Neural progenitor cell (in vitro differentiated cells): ENCODE measurements at regions not wholly inside any gene's neighbourhood (a gene's known extent, or its start where the extent isn't known, plus 50 kb on each side); places are given as distances from the start of the nearest gene placed in this dataset.

ENCODE experiments used
- DNase-seq: peaks from one replicate; pipeline ENCODE4 v3.0.0-alpha.2; 2016; ENCODE audit warnings: low spot score
- H2AFZ ChIP-seq: fragments of 200-600 bp; sonication (generic); replicated peaks from 2 replicates; pipeline ENCODE4 v1.6.1; 2016; ENCODE audit warnings: antibody characterized with exemption
- H3F3A ChIP-seq: fragments of 200-600 bp; sonication (generic); 2 replicates; pipeline ENCODE4 v1.6.1; 2016; ENCODE audit warnings: antibody characterized with exemption, low read depth
- H3K27ac ChIP-seq: fragments of 200-600 bp; sonication (generic); 2 replicates; pipeline ENCODE4 v1.5.1; 2016; ENCODE audit warnings: mild to moderate bottlenecking
- H3K27me3 ChIP-seq: fragments of 200-600 bp; sonication (generic); 2 replicates; pipeline ENCODE4 v1.6.1; 2016; ENCODE audit warnings: mild to moderate bottlenecking, moderate library complexity
- H3K36me3 ChIP-seq: fragments of 200-600 bp; sonication (generic); 2 replicates; pipeline ENCODE4 v1.5.1; 2016
- H3K4me1 ChIP-seq: fragments of 200-600 bp; sonication (generic); 2 replicates; pipeline ENCODE4 v1.6.1; 2016; ENCODE audit warnings: mixed run types
- H3K4me2 ChIP-seq: fragments of 200-600 bp; sonication (generic); 2 replicates; pipeline ENCODE4 v1.6.1; 2016
- H3K4me3 ChIP-seq: fragments of 200-600 bp; sonication (generic); 2 replicates; pipeline ENCODE4 v1.5.1; 2016
- H3K79me2 ChIP-seq: fragments of 200-600 bp; sonication (generic); 2 replicates; pipeline ENCODE4 v1.6.1; 2016; ENCODE audit warnings: low read depth
- H3K9ac ChIP-seq: fragments of 200-600 bp; sonication (generic); 2 replicates; pipeline ENCODE4 v1.6.1; 2016
- H3K9me3 ChIP-seq: fragments of 200-600 bp; sonication (generic); 2 replicates; pipeline ENCODE4 v1.5.1; 2016; ENCODE audit warnings: low read depth
- H4K20me1 ChIP-seq: fragments of 200-600 bp; sonication (generic); 2 replicates; pipeline ENCODE4 v1.6.1; 2016; ENCODE audit warnings: low read depth
- H3K27ac Mint-ChIP-seq: 3 replicates; pipeline ENCODE4 v1.8.0; 2021; ENCODE audit warnings: mixed read lengths
- H3K27me3 Mint-ChIP-seq: 2 replicates; pipeline ENCODE4 v1.8.0; 2022; ENCODE audit warnings: low read depth, mild to moderate bottlenecking, inconsistent platforms, moderate library complexity, mixed read lengths; ENCODE audit not compliant: insufficient read depth
- H3K36me3 Mint-ChIP-seq: 3 replicates; pipeline ENCODE4 v1.8.0; 2021; ENCODE audit warnings: mixed read lengths
- H3K4me1 Mint-ChIP-seq: 3 replicates; pipeline ENCODE4 v1.8.0; 2021; ENCODE audit warnings: mixed read lengths
- H3K4me3 Mint-ChIP-seq: 3 replicates; pipeline ENCODE4 v1.8.0; 2021; ENCODE audit warnings: mild to moderate bottlenecking, moderate library complexity, mixed read lengths
- H3K9me3 Mint-ChIP-seq: 3 replicates; pipeline ENCODE4 v1.8.0; 2020; ENCODE audit warnings: mixed read lengths
- CTCF ChIP-seq: fragments of 200-600 bp; sonication (generic); IDR thresholded peaks from 2 replicates; pipeline ENCODE4 v1.5.1; 2017; ENCODE audit warnings: antibody characterized with exemption, mild to moderate bottlenecking
- EZH2 ChIP-seq: fragments of 200-600 bp; sonication (generic); IDR thresholded peaks from 2 replicates; pipeline ENCODE4 v1.6.1; 2017; ENCODE audit warnings: antibody characterized with exemption, mild to moderate bottlenecking, moderate library complexity
- EZH2phosphoT487 ChIP-seq: fragments of 200-600 bp; sonication (generic); IDR thresholded peaks from 2 replicates; pipeline ENCODE4 v1.6.1; 2017; ENCODE audit warnings: antibody characterized with exemption

GRCh38 chr13:54913668-54914067 lies 1885.1 kb downstream of the OLFM4 start:
- Mint-ChIP-seq H3K4me3 (no peak overlapping the region), H3K9me3 (peaks cover 2% of the 10 kb centered on the region), H3K27me3 (no peaks in the 10 kb centered on the region), H3K27ac (no peak overlapping the region), H3K4me1 (no peaks in the 10 kb centered on the region), H3K36me3 (no peaks in the 10 kb centered on the region)
- Histone ChIP-seq H3K9ac (no peak overlapping the region), H3F3A (no peaks in the 10 kb centered on the region), H4K20me1 (no peaks in the 10 kb centered on the region), H3K4me3 (no peak overlapping the region), H3K4me1 (no peaks in the 10 kb centered on the region), H2AFZ (no peak overlapping the region), H3K4me2 (no peak overlapping the region), H3K79me2 (no peaks in the 10 kb centered on the region), H3K9me3 (no peaks in the 10 kb centered on the region), H3K27ac (no peak overlapping the region), H3K27me3 (no peaks in the 10 kb centered on the region), H3K36me3 (no peaks in the 10 kb centered on the region)
- no peak for DNase-seq
- TF ChIP-seq EZH2 (no peak), CTCF (no peak)

- H3K27me3 ChIP-seq, result no peaks in the 10 kb centered on the region
- no peak overlapping the region for H3K4me2 ChIP-seq
- H3K9me3 Mint-ChIP-seq, result peaks cover 4% of the 10 kb centered on the region
- H3K9ac ChIP-seq, result no peak overlapping the region
- H3K27ac ChIP-seq, result no peak overlapping the region
- no peak for DNase-seq
- no peak overlapping the region for H3K4me3 Mint-ChIP-seq
- no peaks in the 10 kb centered on the region for H3K36me3 ChIP-seq
- no peak for TF ChIP-seq CTCF
- no peak for TF ChIP-seq EZH2phosphoT487
- TF ChIP-seq EZH2, result no peak
- H3K27ac Mint-ChIP-seq, result no peak overlapping the region
- no peaks in the 10 kb centered on the region for H3K36me3 Mint-ChIP-seq
- H3F3A ChIP-seq, result no peaks in the 10 kb centered on the region
- H3K4me3 ChIP-seq, result no peak overlapping the region
- no peaks in the 10 kb centered on the region for H3K79me2 ChIP-seq
- H3K4me1 Mint-ChIP-seq, result no peaks in the 10 kb centered on the region
- H3K27me3 Mint-ChIP-seq, result no peaks in the 10 kb centered on the region
- H4K20me1 ChIP-seq, result no peaks in the 10 kb centered on the region
- no peaks in the 10 kb centered on the region for H3K9me3 ChIP-seq
- no peak overlapping the region for H2AFZ ChIP-seq
- H3K4me1 ChIP-seq, result no peaks in the 10 kb centered on the region
Measured at GRCh38 chr13:54927538-54927937, 1898.9 kb downstream of the OLFM4 start.

GRCh38 chr13:54928071-54928470 lies 1899.5 kb downstream of the OLFM4 start:
- H3K36me3 Mint-ChIP-seq, result no peaks in the 10 kb centered on the region

More at GRCh38 chr13:54928071-54928470, 1899.5 kb downstream of the OLFM4 start:
- Histone ChIP-seq H3K4me1 (no peaks in the 10 kb centered on the region), H3K9ac (no peak overlapping the region), H3K27ac (no peak overlapping the region), H3F3A (no peaks in the 10 kb centered on the region), H3K9me3 (no peaks in the 10 kb centered on the region), H2AFZ (no peak overlapping the region), H3K36me3 (no peaks in the 10 kb centered on the region), H3K27me3 (no peaks in the 10 kb centered on the region), H3K4me2 (no peak overlapping the region), H4K20me1 (no peaks in the 10 kb centered on the region), H3K4me3 (no peak overlapping the region), H3K79me2 (no peaks in the 10 kb centered on the region)
- DNase-seq, result no peak
- TF ChIP-seq EZH2 (no peak), CTCF (no peak), EZH2phosphoT487 (no peak)
- Mint-ChIP-seq H3K4me3 (no peak overlapping the region), H3K4me1 (no peaks in the 10 kb centered on the region), H3K27ac (no peak overlapping the region), H3K9me3 (peaks cover 4% of the 10 kb centered on the region), H3K27me3 (no peaks in the 10 kb centered on the region)
